GM12892 (cell line): ENCODE measurements at regions not wholly inside any gene's neighbourhood (a gene's known extent, or its start where the extent isn't known, plus 50 kb on each side); places are given as distances from the start of the nearest gene placed in this dataset.

ENCODE experiments used
- DNase-seq: peaks from one replicate; pipeline ENCODE4 v3.0.0; 2011; ENCODE audit not compliant: insufficient read length
- FAIRE-seq: peaks from 2 replicates; lab custom pipeline; 2011; peaks lifted over from hg19 to GRCh38; lab: Jason Lieb, UNC
- POLR2A ChIP-seq: IDR thresholded peaks from 2 replicates; pipeline ENCODE4 v1.6.1; 2011; ENCODE audit warnings: low read depth, low read length, control low read depth
- POLR2AphosphoS5 ChIP-seq: IDR thresholded peaks from 2 replicates; pipeline ENCODE4 v1.6.1; 2011; ENCODE audit warnings: low read depth, low read length, control low read depth
- TAF1 ChIP-seq: IDR thresholded peaks from 2 replicates; pipeline ENCODE4 v1.6.1; 2011; ENCODE audit warnings: low read depth, mild to moderate bottlenecking, control low read depth, low read length, borderline replicate concordance

GRCh38 chr2:40886655-40887054, 434.8 kb upstream of the SLC8A1 start:
- FAIRE-seq (no peak), DNase-seq (no peak)
- TF ChIP-seq TAF1, result no peak
- no peak for TF ChIP-seq POLR2A
- TF ChIP-seq POLR2AphosphoS5, result no peak

GRCh38 chr2:40896358-40896757, 444.5 kb upstream of the SLC8A1 start:
- TF ChIP-seq TAF1, result no peak
- no peak for TF ChIP-seq POLR2AphosphoS5
- TF ChIP-seq POLR2A, result no peak
- no peak for FAIRE-seq
- no peak for DNase-seq

- FAIRE-seq, result no peak
- TF ChIP-seq TAF1 (no peak), POLR2A (no peak), POLR2AphosphoS5 (no peak)
- DNase-seq, result no peak
Measured at GRCh38 chr2:40914666-40915065, 462.8 kb upstream of the SLC8A1 start.

GRCh38 chr2:40915651-40916050, 463.8 kb upstream of the SLC8A1 start:
- TF ChIP-seq POLR2A (no peak), POLR2AphosphoS5 (no peak), TAF1 (no peak)
- DNase-seq, result no peak
- no peak for FAIRE-seq

- FAIRE-seq (no peak), DNase-seq (no peak)
- TF ChIP-seq TAF1 (no peak), POLR2A (no peak), POLR2AphosphoS5 (no peak)
Measured at GRCh38 chr2:40935349-40935748, 483.5 kb upstream of the SLC8A1 start.

GRCh38 chr2:40937284-40937683, 485.4 kb upstream of the SLC8A1 start:
- TF ChIP-seq TAF1 (no peak), POLR2AphosphoS5 (no peak), POLR2A (no peak)
- FAIRE-seq, result no peak
- DNase-seq, result no peak

- DNase-seq (no peak), FAIRE-seq (no peak)
- TF ChIP-seq POLR2A (no peak), POLR2AphosphoS5 (no peak), TAF1 (no peak)
Measured at GRCh38 chr2:40953341-40953740, 501.5 kb upstream of the SLC8A1 start.

GRCh38 chr2:40955042-40955441, 503.2 kb upstream of the SLC8A1 start:
- FAIRE-seq (no peak), DNase-seq (no peak)
- TF ChIP-seq POLR2AphosphoS5, result no peak
- TF ChIP-seq POLR2A, result no peak
- no peak for TF ChIP-seq TAF1

GRCh38 chr2:40955635-40956034, 503.7 kb upstream of the SLC8A1 start:
- DNase-seq, result no peak
- TF ChIP-seq POLR2A, result no peak
- no peak for TF ChIP-seq TAF1
- no peak for TF ChIP-seq POLR2AphosphoS5
- FAIRE-seq, result no peak

- FAIRE-seq (no peak), DNase-seq (no peak)
- no peak for TF ChIP-seq POLR2AphosphoS5
- no peak for TF ChIP-seq POLR2A
- TF ChIP-seq TAF1, result no peak
Measured at GRCh38 chr2:40957508-40957907, 505.6 kb upstream of the SLC8A1 start.

GRCh38 chr2:40962026-40962425, 510.1 kb upstream of the SLC8A1 start:
- DNase-seq, result no peak

GRCh38 chr2:40964509-40965250, 512.8 kb upstream of the SLC8A1 start:
- FAIRE-seq, result no peak
- no peak for DNase-seq
- TF ChIP-seq POLR2AphosphoS5, result no peak
- no peak for TF ChIP-seq TAF1
- no peak for TF ChIP-seq POLR2A

More at GRCh38 chr2:40962026-40962425, 510.1 kb upstream of the SLC8A1 start:
- no peak for FAIRE-seq
- TF ChIP-seq TAF1, result no peak
- TF ChIP-seq POLR2A, result no peak
- no peak for TF ChIP-seq POLR2AphosphoS5
